Peyer's patch (tissue), 4 donors: ENCODE measurements at regions not wholly inside any gene's neighbourhood (a gene's known extent, or its start where the extent isn't known, plus 50 kb on each side); places are given as distances from the start of the nearest gene placed in this dataset.
"Not testable (repeated sequence)": the region's sequence is repeated elsewhere in the genome, so short reads cannot be mapped to it uniquely, and the experiment has no call there.

ENCODE experiments used
- DNase-seq, 3 donors: peaks; one replicate each; pipeline ENCODE4 v3.0.0-alpha.2; 2017 to 2019
- H3K27ac ChIP-seq, 4 donors: fragments of 200-600 bp; sonication (generic); one replicate each; pipeline ENCODE4 v1.5.1; 2016 to 2019
- H3K27me3 ChIP-seq, 2 donors: fragments of 200-600 bp; sonication (generic); one replicate each; pipeline ENCODE4 v1.5.1; 2019
- H3K36me3 ChIP-seq, 3 donors: fragments of 200-600 bp; sonication (generic); one replicate each; pipeline ENCODE4 v1.5.1; 2016 to 2019
- H3K4me1 ChIP-seq, 4 donors: fragments of 200-600 bp; sonication (generic); one replicate each; pipeline ENCODE4 v1.5.1; 2016 to 2019
- H3K4me3 ChIP-seq, 4 donors: fragments of 200-600 bp; sonication (generic); 1 replicate in 3 of 4; 2 replicates in 1 of 4; pipeline ENCODE4 v1.5.1; 2016 to 2019; ENCODE audit warnings: mild to moderate bottlenecking in 1 of 4
- H3K9me3 ChIP-seq, 4 donors: fragments of 200-600 bp; sonication (generic); one replicate each; pipeline ENCODE4 v1.5.1; 2016 to 2019; ENCODE audit warnings: mild to moderate bottlenecking in 1 of 4
- POLR2A ChIP-seq, 2 donors: fragments of 450-650 bp; IDR thresholded peaks; one replicate each; pipeline ENCODE4 v1.5.1; 2017; ENCODE audit warnings: antibody characterized with exemption in 2 of 2, mild to moderate bottlenecking in 2 of 2, moderate library complexity in 2 of 2
- TF ChIP-seq, protein P1 (sequence below), 6 experiments: fragments of 450-650 bp in 4 of 6; fragments of 200-600 bp in 2 of 6; sonication (generic) in 1 of 6; IDR thresholded peaks; one replicate each; pipeline ENCODE4 v1.5.1; 2017 to 2019; ENCODE audit warnings: antibody characterized with exemption in 6 of 6, mild to moderate bottlenecking in 3 of 6, moderate library complexity in 1 of 6

DNA sequence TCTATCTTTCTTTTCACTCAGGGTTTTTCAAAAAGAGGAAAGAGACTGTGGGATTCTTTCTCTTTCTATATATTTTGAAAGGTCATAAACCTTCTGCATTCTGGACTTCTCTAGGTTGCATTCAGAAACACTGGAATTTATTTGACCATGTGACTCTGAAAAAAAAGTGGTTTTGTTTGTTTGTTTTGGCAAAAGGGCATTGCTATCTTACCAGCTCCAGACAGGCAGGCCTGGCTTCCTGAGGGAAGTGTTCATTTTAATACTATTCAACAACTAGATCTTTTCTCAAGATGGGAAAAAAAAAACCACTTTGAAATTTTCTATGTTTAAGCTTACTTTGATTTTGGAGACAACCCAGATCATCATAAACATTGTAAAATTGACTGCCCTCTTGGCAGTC, 170.6 kb downstream of the RBMY1A1 start:
- TF ChIP-seq, protein P1, sequence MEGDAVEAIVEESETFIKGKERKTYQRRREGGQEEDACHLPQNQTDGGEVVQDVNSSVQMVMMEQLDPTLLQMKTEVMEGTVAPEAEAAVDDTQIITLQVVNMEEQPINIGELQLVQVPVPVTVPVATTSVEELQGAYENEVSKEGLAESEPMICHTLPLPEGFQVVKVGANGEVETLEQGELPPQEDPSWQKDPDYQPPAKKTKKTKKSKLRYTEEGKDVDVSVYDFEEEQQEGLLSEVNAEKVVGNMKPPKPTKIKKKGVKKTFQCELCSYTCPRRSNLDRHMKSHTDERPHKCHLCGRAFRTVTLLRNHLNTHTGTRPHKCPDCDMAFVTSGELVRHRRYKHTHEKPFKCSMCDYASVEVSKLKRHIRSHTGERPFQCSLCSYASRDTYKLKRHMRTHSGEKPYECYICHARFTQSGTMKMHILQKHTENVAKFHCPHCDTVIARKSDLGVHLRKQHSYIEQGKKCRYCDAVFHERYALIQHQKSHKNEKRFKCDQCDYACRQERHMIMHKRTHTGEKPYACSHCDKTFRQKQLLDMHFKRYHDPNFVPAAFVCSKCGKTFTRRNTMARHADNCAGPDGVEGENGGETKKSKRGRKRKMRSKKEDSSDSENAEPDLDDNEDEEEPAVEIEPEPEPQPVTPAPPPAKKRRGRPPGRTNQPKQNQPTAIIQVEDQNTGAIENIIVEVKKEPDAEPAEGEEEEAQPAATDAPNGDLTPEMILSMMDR (IDR thresholded peaks at IDR 0.05), result no peak
- TF ChIP-seq POLR2A (IDR thresholded peaks at IDR 0.05), result no peak
- no peaks in the 10 kb centered on the region for H3K9me3 ChIP-seq
- H3K36me3 ChIP-seq, result no peaks in the 10 kb centered on the region
- H3K4me1 ChIP-seq, result no peaks in the 10 kb centered on the region
- H3K27ac ChIP-seq, result no peak overlapping the region
- no peak for DNase-seq
- H3K27me3 ChIP-seq, result no peaks in the 10 kb centered on the region
- no peak overlapping the region for H3K4me3 ChIP-seq

DNA sequence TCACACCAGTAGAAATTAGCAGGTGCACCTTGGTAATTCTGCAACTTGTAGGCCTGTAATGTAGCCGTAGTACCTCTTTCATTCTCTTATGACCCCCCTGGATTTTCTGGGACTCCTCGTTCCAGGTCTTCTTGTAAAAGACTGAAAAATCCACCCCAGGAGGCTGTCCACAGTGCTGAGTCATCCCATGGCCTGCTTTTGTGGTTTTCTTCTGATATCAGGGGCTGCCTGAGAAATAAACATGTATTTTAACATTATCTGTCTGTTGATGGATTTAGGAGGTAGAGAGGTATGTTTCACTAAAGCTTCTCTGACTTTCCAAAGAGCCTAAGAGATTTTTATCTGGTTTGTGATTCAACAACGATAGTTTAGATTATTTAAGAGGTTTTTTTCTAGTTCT, 171.9 kb downstream of the RBMY1A1 start:
- not testable (repeated sequence) for H3K9me3 ChIP-seq, H3K4me3 ChIP-seq, H3K4me1 ChIP-seq, H3K27ac ChIP-seq, H3K36me3 ChIP-seq, H3K27me3 ChIP-seq, DNase-seq

DNA sequence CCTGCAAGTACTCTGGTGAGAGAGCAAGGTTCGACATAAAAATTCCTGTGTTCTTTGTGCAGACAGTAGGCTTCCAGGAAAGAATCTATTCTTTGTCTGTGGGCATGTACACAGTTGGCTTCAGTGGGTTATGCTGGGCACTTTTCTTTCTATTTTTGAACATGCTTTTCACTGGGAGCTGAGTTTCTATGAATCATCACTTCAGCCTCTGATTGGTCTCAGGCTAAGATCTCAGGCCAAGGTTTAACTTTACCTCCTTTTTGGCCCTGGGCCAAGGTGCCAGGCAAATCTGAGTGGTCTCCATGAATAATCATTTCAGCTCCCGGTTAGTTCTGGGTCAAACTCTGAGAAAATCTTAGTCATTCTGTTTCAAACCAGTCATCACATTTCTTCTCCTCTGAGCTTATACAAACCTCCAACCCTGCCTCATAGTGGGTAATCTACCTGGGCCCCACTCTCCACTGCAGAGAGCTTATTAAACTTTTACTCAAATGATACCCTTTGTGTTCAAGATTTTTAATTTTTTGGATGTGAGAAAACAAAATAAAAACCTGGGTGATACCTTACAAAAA, 158.8 kb downstream of the RBMY1D start:
- H3K36me3 ChIP-seq, H3K9me3 ChIP-seq, DNase-seq, H3K4me1 ChIP-seq, H3K27me3 ChIP-seq, H3K27ac ChIP-seq, H3K4me3 ChIP-seq: not testable (repeated sequence)

DNA sequence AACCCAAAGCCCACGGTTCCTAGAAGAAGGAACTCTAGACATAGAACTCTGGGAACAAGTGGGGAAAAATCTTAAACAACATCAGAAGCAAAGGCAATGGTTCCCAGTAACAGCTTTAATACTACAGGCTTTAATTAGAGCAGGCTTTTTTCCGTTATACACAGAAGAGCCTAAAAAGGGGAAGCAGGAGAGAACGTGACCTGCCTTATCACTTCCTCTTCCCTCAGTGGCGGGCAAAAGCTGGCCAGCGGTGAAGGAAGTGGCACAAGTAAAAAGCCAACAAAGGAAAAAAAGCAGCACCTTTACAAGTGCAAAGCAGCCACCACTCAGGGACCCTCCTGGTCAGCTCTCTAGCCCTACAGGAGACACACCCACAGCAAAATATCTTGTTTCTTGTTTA, 149.3 kb downstream of the RBMY1D start:
- H3K4me1 ChIP-seq, H3K4me3 ChIP-seq, H3K27me3 ChIP-seq, H3K9me3 ChIP-seq, H3K36me3 ChIP-seq, DNase-seq, H3K27ac ChIP-seq: not testable (repeated sequence)

DNA sequence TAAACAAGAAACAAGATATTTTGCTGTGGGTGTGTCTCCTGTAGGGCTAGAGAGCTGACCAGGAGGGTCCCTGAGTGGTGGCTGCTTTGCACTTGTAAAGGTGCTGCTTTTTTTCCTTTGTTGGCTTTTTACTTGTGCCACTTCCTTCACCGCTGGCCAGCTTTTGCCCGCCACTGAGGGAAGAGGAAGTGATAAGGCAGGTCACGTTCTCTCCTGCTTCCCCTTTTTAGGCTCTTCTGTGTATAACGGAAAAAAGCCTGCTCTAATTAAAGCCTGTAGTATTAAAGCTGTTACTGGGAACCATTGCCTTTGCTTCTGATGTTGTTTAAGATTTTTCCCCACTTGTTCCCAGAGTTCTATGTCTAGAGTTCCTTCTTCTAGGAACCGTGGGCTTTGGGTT, 134.1 kb downstream of the RBMY1D start:
- not testable (repeated sequence) for H3K9me3 ChIP-seq, H3K36me3 ChIP-seq, H3K4me3 ChIP-seq, H3K27me3 ChIP-seq, H3K27ac ChIP-seq, DNase-seq, H3K4me1 ChIP-seq

DNA sequence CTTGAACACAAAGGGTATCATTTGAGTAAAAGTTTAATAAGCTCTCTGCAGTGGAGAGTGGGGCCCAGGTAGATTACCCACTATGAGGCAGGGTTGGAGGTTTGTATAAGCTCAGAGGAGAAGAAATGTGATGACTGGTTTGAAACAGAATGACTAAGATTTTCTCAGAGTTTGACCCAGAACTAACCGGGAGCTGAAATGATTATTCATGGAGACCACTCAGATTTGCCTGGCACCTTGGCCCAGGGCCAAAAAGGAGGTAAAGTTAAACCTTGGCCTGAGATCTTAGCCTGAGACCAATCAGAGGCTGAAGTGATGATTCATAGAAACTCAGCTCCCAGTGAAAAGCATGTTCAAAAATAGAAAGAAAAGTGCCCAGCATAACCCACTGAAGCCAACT, 126.5 kb downstream of the RBMY1D start:
- H3K27ac ChIP-seq, H3K27me3 ChIP-seq, H3K36me3 ChIP-seq, DNase-seq, H3K9me3 ChIP-seq, H3K4me3 ChIP-seq, H3K4me1 ChIP-seq: not testable (repeated sequence)

DNA sequence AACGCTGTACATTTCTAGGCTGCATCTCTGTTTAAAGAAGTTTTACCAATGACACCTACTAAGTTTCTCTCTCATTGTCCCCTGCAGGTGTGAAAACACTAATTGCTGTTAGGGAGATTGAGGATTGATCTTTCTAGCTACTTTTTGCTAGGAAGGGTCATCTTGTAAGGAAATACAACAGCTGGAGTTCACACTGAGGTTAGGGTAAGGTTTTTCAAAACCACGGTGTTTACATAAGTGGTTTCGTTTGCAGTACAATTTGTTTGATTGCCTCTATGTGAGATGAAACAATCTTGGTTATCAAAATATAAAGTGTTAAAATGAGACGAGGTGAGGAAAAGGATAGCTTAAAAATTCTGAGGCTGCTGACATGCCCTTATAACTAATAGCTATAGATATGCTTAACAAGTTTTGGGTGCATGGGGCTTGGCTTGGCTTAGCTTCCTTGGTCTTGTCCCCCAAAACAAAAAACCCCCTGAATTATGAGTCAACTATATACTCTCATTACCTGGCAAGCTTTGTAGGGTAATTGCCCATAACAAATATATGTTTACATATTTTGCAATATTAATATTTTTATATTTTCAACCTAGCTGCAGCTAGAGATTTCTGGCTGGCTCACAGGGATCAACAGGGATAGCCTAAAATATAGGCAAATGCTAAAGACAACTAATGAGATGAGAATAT, 112.0 kb downstream of the RBMY1D start:
- H3K4me3 ChIP-seq, H3K27ac ChIP-seq, DNase-seq: not testable (repeated sequence)

DNA sequence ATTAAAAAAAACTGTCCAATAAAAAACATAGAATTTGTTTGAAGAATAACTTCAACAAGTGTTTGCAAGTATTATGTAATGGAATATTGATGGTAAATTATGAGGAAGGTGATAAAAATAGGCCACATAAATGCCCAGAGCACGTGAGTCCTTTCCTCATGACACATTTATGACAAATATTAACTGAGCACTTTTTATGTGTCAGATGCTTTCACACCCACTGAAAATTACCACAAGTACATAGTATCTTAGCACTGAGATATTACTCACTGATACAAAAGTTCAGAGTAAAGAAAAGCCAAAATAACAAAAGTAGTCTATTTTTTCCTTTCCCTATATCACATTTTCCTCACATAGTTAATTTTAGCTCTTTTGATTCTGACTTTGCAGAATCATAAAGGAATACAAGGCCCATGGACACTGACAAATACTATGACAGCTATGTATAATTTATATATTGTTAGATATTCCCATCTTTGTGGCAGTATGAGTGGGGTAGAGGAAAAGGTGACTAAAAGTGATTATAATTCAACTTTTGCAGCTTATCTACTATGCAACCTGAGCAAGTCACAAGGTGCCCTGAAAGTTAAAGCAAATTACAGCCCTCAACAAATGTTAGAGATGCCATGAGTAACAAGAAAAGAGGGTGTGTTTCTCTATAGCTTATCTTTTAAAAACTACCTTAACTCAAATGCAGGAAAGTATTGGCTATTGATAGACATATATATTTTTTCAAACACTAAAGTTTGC, 80.7 kb downstream of the RBMY1D start:
- no peak for DNase-seq
- no peaks in the 10 kb centered on the region for H3K9me3 ChIP-seq
- H3K4me3 ChIP-seq, result no peak overlapping the region
- H3K4me1 ChIP-seq, result no peaks in the 10 kb centered on the region
- TF ChIP-seq POLR2A (IDR thresholded peaks at IDR 0.05), result no peak
- TF ChIP-seq, protein P1 (IDR thresholded peaks at IDR 0.05), result no peak
- H3K36me3 ChIP-seq, result no peaks in the 10 kb centered on the region
- H3K27ac ChIP-seq, result no peak overlapping the region
- H3K27me3 ChIP-seq, result no peaks in the 10 kb centered on the region

More for the DNA sequence above, 112.0 kb downstream of the RBMY1D start:
- H3K36me3 ChIP-seq, H3K4me1 ChIP-seq, H3K9me3 ChIP-seq, H3K27me3 ChIP-seq: not testable (repeated sequence)

DNA sequence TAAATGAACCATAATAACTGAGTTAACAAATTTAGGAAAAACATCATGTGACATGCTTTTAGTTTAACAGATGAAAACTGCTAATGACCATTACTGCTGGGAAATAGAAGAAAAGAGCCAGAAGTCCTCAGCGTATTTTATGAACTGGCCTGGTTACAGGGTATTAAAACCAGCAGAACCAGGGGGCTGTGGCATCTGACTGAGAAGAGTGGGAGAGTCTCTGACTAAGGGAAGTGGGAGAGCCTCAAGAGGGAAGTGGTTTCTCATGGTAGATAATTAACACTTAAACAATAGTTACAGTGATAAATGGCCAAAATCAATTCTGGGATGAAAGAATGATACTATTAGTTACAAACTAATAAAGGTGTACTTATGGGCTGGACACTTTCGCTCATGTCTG, 79.8 kb downstream of the RBMY1D start:
- Histone ChIP-seq H3K4me3 (no peak overlapping the region), H3K9me3 (no peaks in the 10 kb centered on the region), H3K4me1 (no peaks in the 10 kb centered on the region), H3K36me3 (no peaks in the 10 kb centered on the region), H3K27ac (no peak overlapping the region), H3K27me3 (no peaks in the 10 kb centered on the region)
- TF ChIP-seq, protein P1 (IDR thresholded peaks at IDR 0.05), result no peak
- no peak for TF ChIP-seq POLR2A (IDR thresholded peaks at IDR 0.05)
- DNase-seq, result no peak
